SK-N-MC (cell line): ENCODE measurements at regions not wholly inside any gene's neighbourhood (a gene's known extent, or its start where the extent isn't known, plus 50 kb on each side); places are given as distances from the start of the nearest gene placed in this dataset.

ENCODE experiments used
- EZH2 ChIP-seq: fragments of 200-600 bp; sonication (generic); IDR thresholded peaks from one replicate; pipeline ENCODE4 v1.6.1; 2017; ENCODE audit warnings: antibody characterized with exemption
- POLR2AphosphoS5 ChIP-seq: IDR thresholded peaks from 2 replicates; pipeline ENCODE4 v1.6.1; 2012; ENCODE audit warnings: mild to moderate bottlenecking, low read depth, low read length, borderline replicate concordance

- TF ChIP-seq EZH2 (no peak), POLR2AphosphoS5 (no peak)
Observed at GRCh38 chr18:67241299-67241698, 275.2 kb downstream of the DSEL start.
